ENCODE measurements at regions not wholly inside any gene's neighbourhood (a gene's known extent, or its start where the extent isn't known, plus 50 kb on each side); places are given as distances from the start of the nearest gene placed in this dataset.

- POLR2A ChIA-PET, result no interaction called here
- H3K27me3 ChIP-seq (replicated peaks; ENCODE audit: control insufficient read depth, insufficient read depth, low read length), result no peaks in the 10 kb centered on the region
- H3K4me1 ChIP-seq, result no peaks in the 10 kb centered on the region
- no peak for TF ChIP-seq CTCF (IDR thresholded peaks at IDR 0.05; ENCODE audit: insufficient read depth in 1 of 2, low read depth in 1 of 2, low read length in 1 of 2, severe bottlenecking in 1 of 2, unreplicated experiment in 1 of 2)
- H3K4me3 Mint-ChIP-seq (ENCODE audit: unreplicated experiment), result no peak overlapping the region
- no peak overlapping the region for H3K27ac Mint-ChIP-seq (ENCODE audit: unreplicated experiment)
- no peak for DNase-seq
- no peaks in the 10 kb centered on the region for H3K4me1 Mint-ChIP-seq (ENCODE audit: low read depth, unreplicated experiment)
- H3K27me3 Mint-ChIP-seq (ENCODE audit: insufficient read depth, unreplicated experiment), result peaks cover 5% of the 10 kb centered on the region
- intact Hi-C loops (cut with micrococcal nuclease; ENCODE audit: unreplicated experiment), result no loop called here
- no peaks in the 10 kb centered on the region for H3K36me3 Mint-ChIP-seq (ENCODE audit: insufficient read depth, unreplicated experiment)
- CTCF ChIA-PET, result no interaction called here
- no peak overlapping the region for H3K4me3 ChIP-seq (ENCODE audit: low read depth, low read length)
- no peaks in the 10 kb centered on the region for H3K9me3 ChIP-seq
- H3K36me3 ChIP-seq (ENCODE audit: control insufficient read depth, insufficient read depth, low read length), result no peaks in the 10 kb centered on the region
- BruUV-seq (replicated peaks), result no TSS peak
- no peaks in the 10 kb centered on the region for H3K9me3 Mint-ChIP-seq (ENCODE audit: unreplicated experiment)
Observed at GRCh38 chr3:1561427-1561826, 468.6 kb downstream of the CNTN6 start.

GRCh38 chr3:1571736-1572135 lies 478.9 kb downstream of the CNTN6 start:
- BruUV-seq (replicated peaks), result no TSS peak
- intact Hi-C loops (cut with micrococcal nuclease; ENCODE audit: unreplicated experiment), result no loop called here

GRCh38 chr3:1576047-1576446 lies 483.2 kb downstream of the CNTN6 start:
- ChIA-PET POLR2A (no interaction called here), CTCF (no interaction called here)
- H3K27ac Mint-ChIP-seq (ENCODE audit: unreplicated experiment), result no peak overlapping the region
- TF ChIP-seq CTCF (IDR thresholded peaks at IDR 0.05; ENCODE audit: insufficient read depth in 1 of 2, low read depth in 1 of 2, low read length in 1 of 2, severe bottlenecking in 1 of 2, unreplicated experiment in 1 of 2), result no peak
- no peaks in the 10 kb centered on the region for H3K27me3 ChIP-seq (replicated peaks; ENCODE audit: control insufficient read depth, insufficient read depth, low read length)
- no peaks in the 10 kb centered on the region for H3K36me3 ChIP-seq (ENCODE audit: control insufficient read depth, insufficient read depth, low read length)
- intact Hi-C loops (cut with micrococcal nuclease; ENCODE audit: unreplicated experiment), result no loop called here
- no peak for DNase-seq
- no peaks in the 10 kb centered on the region for H3K4me1 Mint-ChIP-seq (ENCODE audit: low read depth, unreplicated experiment)
- no peaks in the 10 kb centered on the region for H3K9me3 Mint-ChIP-seq (ENCODE audit: unreplicated experiment)
- H3K36me3 Mint-ChIP-seq (ENCODE audit: insufficient read depth, unreplicated experiment), result no peaks in the 10 kb centered on the region
- no peaks in the 10 kb centered on the region for H3K9me3 ChIP-seq
- no peaks in the 10 kb centered on the region for H3K27me3 Mint-ChIP-seq (ENCODE audit: insufficient read depth, unreplicated experiment)
- BruUV-seq (replicated peaks), result no TSS peak
- H3K4me3 ChIP-seq (ENCODE audit: low read depth, low read length), result no peak overlapping the region
- H3K4me1 ChIP-seq, result no peaks in the 10 kb centered on the region
- no peak overlapping the region for H3K4me3 Mint-ChIP-seq (ENCODE audit: unreplicated experiment)

More at GRCh38 chr3:1571736-1572135, 478.9 kb downstream of the CNTN6 start:
- Mint-ChIP-seq H3K4me3 (ENCODE audit: unreplicated experiment) (no peak overlapping the region), H3K36me3 (ENCODE audit: insufficient read depth, unreplicated experiment) (no peaks in the 10 kb centered on the region), H3K27me3 (ENCODE audit: insufficient read depth, unreplicated experiment) (no peaks in the 10 kb centered on the region), H3K4me1 (ENCODE audit: low read depth, unreplicated experiment) (no peaks in the 10 kb centered on the region), H3K27ac (ENCODE audit: unreplicated experiment) (no peak overlapping the region), H3K9me3 (ENCODE audit: unreplicated experiment) (no peaks in the 10 kb centered on the region)
- CTCF ChIA-PET, result no interaction called here
- no peak for TF ChIP-seq CTCF (IDR thresholded peaks at IDR 0.05; ENCODE audit: insufficient read depth in 1 of 2, low read depth in 1 of 2, low read length in 1 of 2, severe bottlenecking in 1 of 2, unreplicated experiment in 1 of 2)
- no peak for DNase-seq
- Histone ChIP-seq H3K36me3 (ENCODE audit: control insufficient read depth, insufficient read depth, low read length) (no peaks in the 10 kb centered on the region), H3K4me1 (no peaks in the 10 kb centered on the region), H3K27me3 (replicated peaks; ENCODE audit: control insufficient read depth, insufficient read depth, low read length) (no peaks in the 10 kb centered on the region), H3K9me3 (no peaks in the 10 kb centered on the region), H3K4me3 (ENCODE audit: low read depth, low read length) (no peak overlapping the region)
- POLR2A ChIA-PET, result no interaction called here
